ENCODE measurements at regions not wholly inside any gene's neighbourhood (a gene's known extent, or its start where the extent isn't known, plus 50 kb on each side); places are given as distances from the start of the nearest gene placed in this dataset.

GRCh38 chr4:81651243-81651899 is 179.7 kb upstream of the RASGEF1B start:
- FAIRE-seq, result no peak

GRCh38 chr4:81650606-81651242 is 179.0 kb upstream of the RASGEF1B start:
- no peak for FAIRE-seq

- FAIRE-seq, result no peak
Observed at GRCh38 chr4:81648576-81649275, 177.0 kb upstream of the RASGEF1B start.

GRCh38 chr4:81647388-81647787 is 175.7 kb upstream of the RASGEF1B start:
- FAIRE-seq, result no peak

GRCh38 chr4:81642543-81642942 is 170.8 kb upstream of the RASGEF1B start:
- FAIRE-seq, result no peak

- no peak for FAIRE-seq
Observed at GRCh38 chr4:81639248-81639647, 167.5 kb upstream of the RASGEF1B start.

- no peak for FAIRE-seq
Observed at GRCh38 chr4:81638698-81639097, 167.0 kb upstream of the RASGEF1B start.

- no peak for FAIRE-seq
Observed at GRCh38 chr4:81635739-81636138, 164.0 kb upstream of the RASGEF1B start.

GRCh38 chr4:81634766-81635549 is 163.3 kb upstream of the RASGEF1B start:
- no peak for FAIRE-seq

- no peak for FAIRE-seq
Observed at GRCh38 chr4:81634165-81634564, 162.5 kb upstream of the RASGEF1B start.

GRCh38 chr4:81632581-81633299 is 161.0 kb upstream of the RASGEF1B start:
- no peak for FAIRE-seq

- no peak for FAIRE-seq
Observed at GRCh38 chr4:81631958-81632441, 160.3 kb upstream of the RASGEF1B start.

GRCh38 chr4:81629366-81629765 is 157.7 kb upstream of the RASGEF1B start:
- no peak for FAIRE-seq

- FAIRE-seq, result no peak
Observed at GRCh38 chr4:81628489-81628888, 156.8 kb upstream of the RASGEF1B start.

GRCh38 chr4:81627590-81627989 is 155.9 kb upstream of the RASGEF1B start:
- FAIRE-seq, result no peak

- no peak for FAIRE-seq
Observed at GRCh38 chr4:81626851-81627250, 155.1 kb upstream of the RASGEF1B start.

- FAIRE-seq, result no peak
Observed at GRCh38 chr4:81625422-81626417, 154.0 kb upstream of the RASGEF1B start.

GRCh38 chr4:81623434-81623833 is 151.7 kb upstream of the RASGEF1B start:
- FAIRE-seq, result no peak

GRCh38 chr4:81622474-81623184 is 150.9 kb upstream of the RASGEF1B start:
- no peak for FAIRE-seq

- no peak for FAIRE-seq
Observed at GRCh38 chr4:81622028-81622427, 150.3 kb upstream of the RASGEF1B start.

Measured in endometrium (tissue), 2 donors.